Endodermal cell (in vitro differentiated cells): ENCODE measurements at regions not wholly inside any gene's neighbourhood (a gene's known extent, or its start where the extent isn't known, plus 50 kb on each side); places are given as distances from the start of the nearest gene placed in this dataset.

Experiments used
- DNase-seq: peaks from one replicate; pipeline ENCODE4 v3.0.0-alpha.2; 2017
- H3K27ac ChIP-seq: 2 replicates; pipeline ENCODE4 v1.5.1; 2013; ENCODE audit warnings: mild to moderate bottlenecking, low read depth, low read length, moderate library complexity
- H3K27me3 ChIP-seq: 2 replicates; pipeline ENCODE4 v1.6.1; 2013; ENCODE audit warnings: mild to moderate bottlenecking, low read length, moderate library complexity; ENCODE audit not compliant: insufficient read depth, control insufficient read depth, poor library complexity, severe bottlenecking
- H3K36me3 ChIP-seq: 2 replicates; pipeline ENCODE4 v1.7.0; 2013; ENCODE audit warnings: mild to moderate bottlenecking, low read length, moderate library complexity; ENCODE audit not compliant: control insufficient read depth, insufficient read depth
- H3K4me1 ChIP-seq: one replicate; pipeline ENCODE4 v1.7.0; 2013; ENCODE audit warnings: low read length; ENCODE audit not compliant: control insufficient read depth, insufficient read depth
- H3K4me3 ChIP-seq: 2 replicates; pipeline ENCODE4 v1.5.1; 2013; ENCODE audit warnings: mild to moderate bottlenecking, low read length, moderate library complexity
- H3K9ac ChIP-seq: 2 replicates; pipeline ENCODE4 v1.6.1; 2013; ENCODE audit warnings: mild to moderate bottlenecking, low read length, moderate library complexity; ENCODE audit not compliant: poor library complexity, severe bottlenecking; ENCODE audit errors: extremely low read depth
- H3K9me3 ChIP-seq: 2 replicates; pipeline ENCODE4 v1.6.1; 2013; ENCODE audit warnings: mild to moderate bottlenecking, low read length, moderate library complexity; ENCODE audit not compliant: control insufficient read depth
- H3K27ac Mint-ChIP-seq: 2 replicates; pipeline ENCODE4 v1.8.0; 2020; ENCODE audit warnings: mixed read lengths
- H3K27me3 Mint-ChIP-seq: 2 replicates; pipeline ENCODE4 v1.8.0; 2021; ENCODE audit warnings: mild to moderate bottlenecking, mixed read lengths; ENCODE audit not compliant: insufficient read depth
- H3K36me3 Mint-ChIP-seq: 2 replicates; pipeline ENCODE4 v1.8.0; 2020; ENCODE audit warnings: low read depth, mixed read lengths
- H3K4me1 Mint-ChIP-seq: 2 replicates; pipeline ENCODE4 v1.8.0; 2020; ENCODE audit warnings: mixed read lengths
- H3K4me3 Mint-ChIP-seq: 2 replicates; pipeline ENCODE4 v1.8.0; 2020; ENCODE audit warnings: mild to moderate bottlenecking, moderate library complexity, mixed read lengths
- H3K9me3 Mint-ChIP-seq: 2 replicates; pipeline ENCODE4 v1.8.0; 2020; ENCODE audit warnings: mild to moderate bottlenecking, mixed read lengths
- whole genome bisulfite sequencing, 2 experiments: methylation state at CpG; one replicate each; pipeline versions ENCODE4 v1.1.5 to v1.1.7; 2013; ENCODE audit warnings: missing lambda C conversion rate in 2 of 2, mixed read lengths in 1 of 2; ENCODE audit not compliant: insufficient coverage in 1 of 2, insufficient read length in 1 of 2; 5-methylcytosine and 5-hydroxymethylcytosine counted together
- TF ChIP-seq, protein P1 (sequence below): fragments of 200-600 bp; sonication (generic); conservative IDR thresholded peaks from 2 replicates; pipeline ENCODE4 v1.5.0; 2021; ENCODE audit warnings: antibody characterized with exemption, mild to moderate bottlenecking

DNA sequence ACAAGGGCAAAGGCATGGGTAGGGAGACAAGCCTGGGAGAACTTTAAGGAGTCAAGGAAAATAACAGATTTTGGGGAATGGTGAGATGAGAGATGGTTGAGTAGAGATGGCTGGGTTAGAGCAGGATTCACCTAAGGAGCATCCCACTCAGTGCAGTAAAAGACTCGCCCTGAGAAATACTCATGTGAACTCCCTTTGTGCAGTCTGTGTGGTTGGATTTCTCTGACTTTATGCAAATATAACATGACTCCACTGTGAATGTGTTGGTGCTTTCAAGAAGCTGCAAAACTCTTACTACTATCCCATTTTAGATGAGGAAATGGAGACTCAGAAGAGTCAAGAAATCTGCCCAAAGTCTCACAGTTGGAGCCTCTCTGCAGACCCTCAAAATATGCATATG is 129.8 kb upstream of the LIMCH1 start:
- WGBS, 2 experiments = 0% methylated on average over 1 of the region's 1 CpG; no CpG with 5 or more reads in 1 of the 2 experiments
- Histone ChIP-seq H3K27me3 (peaks cover 5% of the 10 kb centered on the region), H3K9ac (no peak overlapping the region), H3K4me3 (no peak overlapping the region), H3K9me3 (no peaks in the 10 kb centered on the region), H3K27ac (no peak overlapping the region), H3K4me1 (no peaks in the 10 kb centered on the region), H3K36me3 (no peaks in the 10 kb centered on the region)
- no peaks in the 10 kb centered on the region for H3K36me3 Mint-ChIP-seq
- peaks cover 19% of the 10 kb centered on the region for H3K4me1 Mint-ChIP-seq
- TF ChIP-seq, protein P1, sequence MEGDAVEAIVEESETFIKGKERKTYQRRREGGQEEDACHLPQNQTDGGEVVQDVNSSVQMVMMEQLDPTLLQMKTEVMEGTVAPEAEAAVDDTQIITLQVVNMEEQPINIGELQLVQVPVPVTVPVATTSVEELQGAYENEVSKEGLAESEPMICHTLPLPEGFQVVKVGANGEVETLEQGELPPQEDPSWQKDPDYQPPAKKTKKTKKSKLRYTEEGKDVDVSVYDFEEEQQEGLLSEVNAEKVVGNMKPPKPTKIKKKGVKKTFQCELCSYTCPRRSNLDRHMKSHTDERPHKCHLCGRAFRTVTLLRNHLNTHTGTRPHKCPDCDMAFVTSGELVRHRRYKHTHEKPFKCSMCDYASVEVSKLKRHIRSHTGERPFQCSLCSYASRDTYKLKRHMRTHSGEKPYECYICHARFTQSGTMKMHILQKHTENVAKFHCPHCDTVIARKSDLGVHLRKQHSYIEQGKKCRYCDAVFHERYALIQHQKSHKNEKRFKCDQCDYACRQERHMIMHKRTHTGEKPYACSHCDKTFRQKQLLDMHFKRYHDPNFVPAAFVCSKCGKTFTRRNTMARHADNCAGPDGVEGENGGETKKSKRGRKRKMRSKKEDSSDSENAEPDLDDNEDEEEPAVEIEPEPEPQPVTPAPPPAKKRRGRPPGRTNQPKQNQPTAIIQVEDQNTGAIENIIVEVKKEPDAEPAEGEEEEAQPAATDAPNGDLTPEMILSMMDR = no peak
- H3K4me3 Mint-ChIP-seq = no peak overlapping the region
- no peaks in the 10 kb centered on the region for H3K9me3 Mint-ChIP-seq
- H3K27ac Mint-ChIP-seq = no peak overlapping the region
- no peak for DNase-seq
- H3K27me3 Mint-ChIP-seq = peaks cover 29% of the 10 kb centered on the region

DNA sequence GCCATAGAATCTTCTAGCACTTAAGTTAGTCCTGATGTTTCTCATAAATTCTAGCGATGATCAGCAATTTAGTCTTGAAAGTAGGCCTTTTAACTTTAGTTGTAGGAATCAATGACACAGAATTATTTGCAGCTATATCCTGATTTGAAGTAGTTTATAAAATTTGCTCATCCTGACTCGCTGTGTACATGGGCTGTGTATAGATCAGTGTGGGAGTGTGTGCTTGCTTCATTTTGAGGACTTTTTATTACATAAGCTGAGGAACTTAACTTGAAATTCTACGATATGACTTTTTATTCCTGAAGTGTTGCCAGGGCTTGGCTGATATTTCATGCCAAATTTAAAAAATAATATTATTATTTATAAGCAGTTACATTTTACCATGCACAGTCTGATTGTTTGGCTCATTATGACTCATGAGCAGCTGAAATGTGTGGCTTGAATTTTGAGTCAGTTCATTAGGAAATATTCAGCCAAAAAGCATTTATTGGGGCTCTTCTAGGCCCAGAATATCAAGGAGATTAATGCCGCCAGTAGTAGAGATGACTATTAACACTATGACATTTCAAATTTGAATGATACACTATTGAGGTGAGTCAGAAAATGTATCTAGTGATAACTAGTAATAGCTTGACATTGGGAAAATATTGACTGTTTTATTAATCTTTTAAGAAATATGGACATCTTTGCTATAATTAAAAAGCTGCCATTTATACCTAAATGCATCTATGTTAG is 128.9 kb upstream of the LIMCH1 start:
- DNase-seq = no peak
- no peak overlapping the region for H3K4me3 Mint-ChIP-seq
- H3K27ac Mint-ChIP-seq = no peak overlapping the region
- no peaks in the 10 kb centered on the region for H3K9me3 Mint-ChIP-seq
- H3K27ac ChIP-seq = no peak overlapping the region
- peaks cover 1% of the 10 kb centered on the region for H3K4me1 ChIP-seq
- H3K4me3 ChIP-seq = no peak overlapping the region
- H3K27me3 ChIP-seq = peaks cover 5% of the 10 kb centered on the region
- 93 to 96% methylated on average over 4 of the region's 4 CpGs for WGBS, 2 experiments
- peaks cover 23% of the 10 kb centered on the region for H3K4me1 Mint-ChIP-seq
- H3K27me3 Mint-ChIP-seq = peaks cover 28% of the 10 kb centered on the region
- no peaks in the 10 kb centered on the region for H3K9me3 ChIP-seq
- TF ChIP-seq, protein P1 = no peak
- no peaks in the 10 kb centered on the region for H3K36me3 Mint-ChIP-seq
- no peaks in the 10 kb centered on the region for H3K36me3 ChIP-seq
- H3K9ac ChIP-seq = no peak overlapping the region

DNA sequence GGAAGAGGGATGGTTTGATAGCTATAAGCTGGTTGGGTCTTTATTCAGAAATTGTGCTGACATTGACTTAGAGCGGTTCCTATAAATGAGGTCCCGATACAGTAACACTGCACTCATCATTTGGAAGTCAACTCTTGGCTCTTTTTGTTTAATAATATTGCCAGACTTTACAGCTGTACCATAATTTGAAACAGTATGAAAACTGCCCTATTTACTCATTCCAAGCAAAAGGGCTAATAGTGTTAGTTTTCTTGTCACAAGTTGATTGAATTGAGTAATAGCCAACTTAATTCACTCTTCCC is 128.4 kb upstream of the LIMCH1 start:
- Mint-ChIP-seq H3K4me3 (no peak overlapping the region), H3K9me3 (no peaks in the 10 kb centered on the region), H3K36me3 (no peaks in the 10 kb centered on the region), H3K27me3 (peaks cover 27% of the 10 kb centered on the region), H3K27ac (no peak overlapping the region), H3K4me1 (peaks cover 25% of the 10 kb centered on the region)
- no peak for DNase-seq
- Histone ChIP-seq H3K4me3 (no peak overlapping the region), H3K36me3 (no peaks in the 10 kb centered on the region), H3K27me3 (peaks cover 5% of the 10 kb centered on the region), H3K9me3 (no peaks in the 10 kb centered on the region), H3K27ac (no peak overlapping the region), H3K4me1 (peaks cover 3% of the 10 kb centered on the region), H3K9ac (no peak overlapping the region)
- TF ChIP-seq, protein P1 = no peak
- 85 to 100% methylated on average over 2 of the region's 2 CpGs for WGBS, 2 experiments
